NCI-H2196 treated with DMSO at 0.1 percent for 48 hours (cell line): ENCODE measurements at regions not wholly inside any gene's neighbourhood (a gene's known extent, or its start where the extent isn't known, plus 50 kb on each side); places are given as distances from the start of the nearest gene placed in this dataset.

Experiments
- DNase-seq: peaks from one replicate; lab custom pipeline; 2025; ENCODE audit not compliant: unreplicated experiment; lab: John Stamatoyannopoulos, UW

- no peak for DNase-seq
Observed at GRCh38 chr6:113464960-113465359, 392.2 kb upstream of the MARCKS start.

- DNase-seq, result no peak
Observed at GRCh38 chr6:113466526-113466925, 390.6 kb upstream of the MARCKS start.

GRCh38 chr6:113475392-113475791 is 381.8 kb upstream of the MARCKS start:
- DNase-seq, result no peak

GRCh38 chr6:113476937-113477839 is 380.0 kb upstream of the MARCKS start:
- no peak for DNase-seq

- DNase-seq, result no peak
Observed at GRCh38 chr6:113480616-113481015, 376.5 kb upstream of the MARCKS start.

GRCh38 chr6:113481458-113481857 is 375.7 kb upstream of the MARCKS start:
- no peak for DNase-seq

- DNase-seq, result no peak
Observed at GRCh38 chr6:113481910-113482309, 375.2 kb upstream of the MARCKS start.

- DNase-seq, result no peak
Observed at GRCh38 chr6:113482771-113483170, 374.4 kb upstream of the MARCKS start.

- no peak for DNase-seq
Observed at GRCh38 chr6:113486199-113486598, 370.9 kb upstream of the MARCKS start.

- DNase-seq, result no peak
Observed at GRCh38 chr6:113487489-113488058, 369.6 kb upstream of the MARCKS start.

GRCh38 chr6:113488061-113488460 is 369.1 kb upstream of the MARCKS start:
- no peak for DNase-seq

GRCh38 chr6:113488812-113489685 is 368.1 kb upstream of the MARCKS start:
- DNase-seq, result no peak

- no peak for DNase-seq
Observed at GRCh38 chr6:113489952-113490746, 367.0 kb upstream of the MARCKS start.

GRCh38 chr6:113491376-113491775 is 365.8 kb upstream of the MARCKS start:
- DNase-seq, result no peak

GRCh38 chr6:113493991-113494390 is 363.2 kb upstream of the MARCKS start:
- no peak for DNase-seq

GRCh38 chr6:113495521-113495920 is 361.6 kb upstream of the MARCKS start:
- DNase-seq, result no peak

GRCh38 chr6:113496166-113496565 is 361.0 kb upstream of the MARCKS start:
- DNase-seq, result no peak

- no peak for DNase-seq
Observed at GRCh38 chr6:113500221-113500620, 356.9 kb upstream of the MARCKS start.

- no peak for DNase-seq
Observed at GRCh38 chr6:113505084-113505699, 352.0 kb upstream of the MARCKS start.

- no peak for DNase-seq
Observed at GRCh38 chr6:113508249-113508648, 348.9 kb upstream of the MARCKS start.
